ENCODE measurements at regions not wholly inside any gene's neighbourhood (a gene's known extent, or its start where the extent isn't known, plus 50 kb on each side); places are given as distances from the start of the nearest gene placed in this dataset.

DNA sequence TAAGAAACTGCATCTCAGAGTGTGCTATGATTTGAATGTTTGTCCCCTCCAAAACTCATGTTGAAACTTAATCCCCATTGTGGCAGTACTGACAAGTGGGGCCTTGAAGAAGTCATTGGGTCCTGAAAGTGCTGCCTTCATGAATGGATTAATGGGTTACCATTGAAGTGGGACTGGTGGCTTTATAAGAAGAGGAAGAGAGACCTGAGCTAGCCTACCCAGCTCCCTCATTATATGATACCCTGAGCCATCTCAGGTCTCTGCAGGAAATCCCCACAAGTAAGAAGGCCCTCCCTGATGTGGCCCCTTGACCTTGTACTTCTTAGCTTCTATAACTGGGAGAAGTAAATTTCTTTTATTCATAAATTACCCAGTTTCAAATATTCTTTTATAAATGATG, 526.8 kb downstream of the XIRP2 start:
- no peak for DNase-seq

DNA sequence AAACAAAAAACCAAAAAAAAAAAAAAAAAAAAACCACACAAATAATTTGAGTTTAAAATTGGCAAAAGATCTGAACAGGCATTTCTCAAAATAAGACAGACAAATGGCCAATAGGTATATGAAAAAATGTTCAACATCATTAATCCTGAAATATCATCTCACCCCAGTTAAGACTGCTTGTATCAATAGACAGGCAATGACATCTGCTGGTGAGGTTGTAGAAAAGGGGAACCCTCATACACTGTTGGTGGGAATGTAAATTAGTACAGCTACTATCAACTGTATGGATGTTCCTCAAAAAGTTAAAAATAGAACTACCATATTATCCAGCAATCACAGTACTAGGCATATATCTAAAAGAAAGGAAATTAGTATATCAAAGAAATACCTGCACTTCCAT, 523.1 kb downstream of the XIRP2 start:
- no peak for DNase-seq

GRCh38 chr2:167406558-167406957, 518.3 kb downstream of the XIRP2 start:
- DNase-seq, result no peak

- peak; percentile 18 for DNase-seq
These were observed 516.5 kb downstream of the XIRP2 start for GRCh38 chr2:167404627-167405284.

GRCh38 chr2:167401309-167401708, 513.0 kb downstream of the XIRP2 start:
- no peak for DNase-seq

DNA sequence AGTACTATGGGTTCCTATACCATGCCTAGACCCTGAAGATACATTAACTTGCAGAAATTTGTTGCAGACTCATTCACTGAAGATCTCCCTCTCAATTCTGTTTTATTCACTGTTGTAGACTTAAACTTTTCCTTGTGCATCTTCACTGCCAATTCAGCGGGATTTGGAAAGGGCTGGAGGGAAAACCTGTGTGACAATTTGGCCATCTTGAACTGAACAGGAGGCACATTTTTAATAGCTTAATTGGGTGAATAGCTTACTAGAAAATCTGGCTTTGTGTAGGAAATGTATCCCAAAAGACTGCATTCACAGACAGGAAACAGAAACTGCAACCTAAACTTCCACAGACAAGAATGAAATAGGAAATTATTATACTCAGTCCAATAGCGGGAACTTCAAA, 512.3 kb downstream of the XIRP2 start:
- no peak for DNase-seq

GRCh38 chr2:167398873-167399272, 510.6 kb downstream of the XIRP2 start:
- DNase-seq, result no peak

DNA sequence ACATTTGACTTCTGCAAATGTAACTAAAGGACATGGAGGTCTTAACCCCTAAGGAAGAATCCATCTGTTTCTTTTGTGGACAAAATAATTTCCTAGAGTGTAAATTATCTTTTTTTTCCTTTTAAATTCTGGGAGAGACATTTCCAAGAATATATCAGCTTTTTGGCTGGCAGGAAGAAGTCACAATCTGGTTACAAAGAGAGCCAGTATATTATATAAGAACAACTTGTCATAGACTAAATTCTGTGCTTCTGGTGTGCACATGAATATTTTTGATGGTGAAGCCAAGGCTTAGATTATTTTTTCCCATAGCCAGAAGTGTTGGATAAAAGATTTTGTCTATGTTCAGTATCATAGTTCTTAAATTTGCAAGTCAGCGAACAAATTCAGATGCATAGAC, 500.6 kb downstream of the XIRP2 start:
- DNase-seq, result no peak

DNA sequence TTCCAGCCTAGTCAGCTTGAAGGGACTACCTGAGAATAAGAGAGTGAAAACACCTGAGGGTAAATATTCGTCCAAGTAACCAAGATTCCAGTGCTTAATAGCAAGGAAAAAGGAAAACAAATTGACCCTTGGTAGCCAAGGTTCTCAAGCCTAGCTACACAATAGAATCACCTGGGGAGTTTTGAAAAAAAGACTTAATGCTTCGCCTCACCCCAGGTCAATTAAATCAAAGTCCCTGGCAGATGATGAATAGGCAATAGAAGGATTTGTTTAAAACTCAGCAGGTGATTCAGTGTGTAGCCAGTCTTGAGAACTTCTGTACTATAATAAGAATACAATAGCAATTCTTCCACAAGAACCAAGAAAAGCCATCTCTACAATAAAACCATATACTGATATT, 500.2 kb downstream of the XIRP2 start:
- DNase-seq, result no peak

DNA sequence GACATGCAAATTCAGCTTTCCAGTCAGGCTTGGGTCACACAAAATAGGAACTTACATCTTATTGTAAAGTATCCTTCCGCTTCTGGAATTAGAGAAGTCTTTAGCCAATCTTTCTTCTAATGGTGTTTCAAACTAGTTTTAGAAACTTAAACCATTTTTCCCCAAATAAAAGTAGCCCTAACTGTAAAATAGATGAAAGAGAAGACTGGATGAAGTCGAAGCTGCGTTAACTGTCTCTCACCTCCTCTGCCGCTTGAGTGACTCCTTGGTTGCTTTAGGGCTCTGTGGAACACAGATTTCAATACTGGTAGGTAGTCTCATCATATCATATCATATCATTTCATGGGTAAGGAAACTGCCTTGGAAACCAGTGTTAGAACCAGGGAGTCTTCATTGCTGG, 498.4 kb downstream of the XIRP2 start:
- DNase-seq, result no peak

- no peak for DNase-seq
These were observed 495.4 kb downstream of the XIRP2 start for GRCh38 chr2:167383610-167384194.

DNA sequence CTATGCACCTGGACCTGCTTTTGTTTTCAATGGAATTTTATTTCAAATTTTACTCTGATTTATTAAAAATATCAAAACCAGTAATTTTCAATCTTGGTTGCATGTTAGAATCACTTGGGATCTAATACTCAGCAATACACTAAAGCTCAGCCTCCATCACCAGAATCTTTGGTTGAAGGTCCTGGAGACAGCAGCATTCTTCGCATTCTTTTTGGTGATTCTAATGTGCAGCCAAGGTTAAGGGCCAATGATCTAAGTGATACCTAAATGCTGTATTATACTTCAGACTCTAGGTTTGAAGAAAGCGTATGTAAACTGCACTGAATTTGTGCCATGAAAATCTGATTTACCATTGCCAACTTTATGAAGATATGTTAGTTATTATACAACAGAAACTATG, 493.1 kb downstream of the XIRP2 start:
- DNase-seq, result no peak

DNA sequence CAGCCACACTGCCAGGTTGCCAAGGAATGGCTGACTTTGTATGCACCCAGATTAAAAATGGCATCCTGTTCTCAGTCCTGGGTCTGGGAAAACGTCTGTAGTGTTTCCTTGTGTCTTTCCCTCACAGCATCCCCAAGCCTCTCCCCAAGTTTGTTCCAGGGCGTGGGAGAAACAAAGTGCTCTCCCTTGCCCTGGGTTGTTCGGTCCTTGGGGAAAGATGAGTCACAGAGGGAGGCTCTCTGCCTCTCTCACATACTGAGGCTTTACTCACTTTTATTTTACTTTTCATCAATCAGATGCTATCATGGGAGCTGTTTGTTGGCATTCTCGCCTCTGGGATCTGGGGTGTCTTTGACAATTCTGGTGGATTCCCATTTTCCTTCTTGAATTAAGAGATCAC, 492.3 kb downstream of the XIRP2 start:
- no peak for DNase-seq

DNA sequence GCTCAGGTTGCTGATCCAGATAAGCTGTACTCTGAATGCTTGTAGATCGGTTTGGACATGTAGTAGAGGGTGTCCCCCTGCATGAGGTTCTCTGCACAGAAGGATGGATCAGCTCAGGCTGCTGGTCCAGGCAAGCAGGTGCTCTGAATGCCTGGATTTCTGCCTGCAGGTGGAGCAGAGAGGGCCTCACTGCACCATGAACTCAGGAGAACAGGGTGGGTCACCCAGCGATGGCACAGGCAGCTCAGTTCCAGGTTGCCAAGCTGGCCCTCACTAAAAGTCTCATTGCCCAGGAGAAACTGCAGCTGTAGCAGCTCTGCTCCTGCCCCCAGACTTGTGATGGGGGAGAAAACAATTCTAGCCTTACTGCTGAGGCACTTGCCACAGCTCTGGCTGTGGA, 491.8 kb downstream of the XIRP2 start:
- DNase-seq, result no peak

GRCh38 chr2:167369083-167369482, 480.8 kb downstream of the XIRP2 start:
- DNase-seq, result no peak

- no peak for DNase-seq
These were observed 480.1 kb downstream of the XIRP2 start for GRCh38 chr2:167368371-167368770.

DNA sequence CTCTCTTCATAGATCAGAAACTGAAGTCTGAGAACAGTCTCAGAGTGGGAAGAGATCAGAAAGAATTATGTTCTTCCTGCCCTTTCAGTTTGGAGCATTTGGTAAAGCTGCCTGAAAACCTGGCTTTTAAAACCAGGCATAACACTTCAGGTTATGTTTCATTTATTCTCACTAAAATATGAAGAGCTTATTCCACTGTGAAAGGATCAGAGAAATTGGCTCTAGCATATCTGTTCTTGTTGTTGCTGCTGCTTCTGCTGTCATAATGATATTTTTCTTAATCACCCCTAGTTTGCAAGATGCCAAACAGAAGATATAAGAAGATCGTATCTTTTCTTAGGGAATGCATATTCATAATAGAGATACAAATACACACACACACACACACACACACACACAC, 476.9 kb downstream of the XIRP2 start:
- DNase-seq, result no peak

DNA sequence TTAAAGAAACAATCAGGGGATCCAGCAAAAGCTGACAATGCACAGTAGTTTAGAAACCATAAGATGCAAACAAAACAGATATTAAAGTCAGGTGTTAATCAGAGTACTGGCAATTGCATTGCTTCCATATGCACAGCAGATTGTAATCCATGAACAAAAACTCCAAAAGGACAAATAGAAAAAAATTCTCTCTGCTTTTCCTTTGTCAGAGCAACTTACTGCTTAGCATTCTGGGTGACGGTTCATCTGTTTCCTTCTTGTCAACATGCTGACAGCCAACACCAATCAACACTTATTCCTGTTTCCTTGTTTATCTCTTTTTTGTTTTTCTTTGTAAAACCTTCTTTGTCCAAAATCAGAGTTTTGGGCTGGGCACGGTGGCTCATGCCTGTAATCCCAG, 473.1 kb downstream of the XIRP2 start:
- no peak for DNase-seq

DNA sequence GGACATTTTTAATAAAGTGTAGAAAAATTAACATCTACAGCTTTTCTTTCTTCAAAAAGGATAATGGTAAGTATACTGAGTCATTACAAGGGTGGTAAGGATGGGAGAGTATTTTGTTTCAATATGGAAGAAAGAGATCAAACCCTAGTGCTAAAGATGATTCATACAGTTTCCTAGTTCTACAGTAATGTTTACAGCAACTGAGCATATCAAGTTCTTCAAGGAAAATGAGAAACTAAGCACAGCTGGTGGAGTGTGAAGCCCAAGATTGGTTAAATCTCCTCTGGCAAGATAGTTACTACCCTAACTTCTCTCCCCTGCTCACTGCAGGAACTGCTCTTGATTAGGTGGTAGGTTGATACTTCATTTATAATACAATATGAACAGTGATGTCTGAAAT, 467.5 kb downstream of the XIRP2 start:
- peak; percentile 21 for DNase-seq

GRCh38 chr2:167353605-167354280, 465.5 kb downstream of the XIRP2 start:
- no peak for DNase-seq

- DNase-seq, result no peak
These were observed 457.3 kb downstream of the XIRP2 start for GRCh38 chr2:167345559-167345958.

- DNase-seq, result no peak
These were observed 454.5 kb downstream of the XIRP2 start for GRCh38 chr2:167342769-167343168.

- no peak for DNase-seq
These were observed 452.0 kb downstream of the XIRP2 start for GRCh38 chr2:167340322-167340721.

- DNase-seq, result no peak
These were observed 447.9 kb downstream of the XIRP2 start for GRCh38 chr2:167336213-167336612.

- DNase-seq, result peak; percentile 16
These were observed 447.3 kb downstream of the XIRP2 start for GRCh38 chr2:167335541-167335992.

Measured in kidney glomerular epithelial cell (primary cell).